ENCODE measurements at regions not wholly inside any gene's neighbourhood (a gene's known extent, or its start where the extent isn't known, plus 50 kb on each side); places are given as distances from the start of the nearest gene placed in this dataset.
"Not testable (repeated sequence)": the region's sequence is repeated elsewhere in the genome, so short reads cannot be mapped to it uniquely, and the experiment has no call there.

DNA sequence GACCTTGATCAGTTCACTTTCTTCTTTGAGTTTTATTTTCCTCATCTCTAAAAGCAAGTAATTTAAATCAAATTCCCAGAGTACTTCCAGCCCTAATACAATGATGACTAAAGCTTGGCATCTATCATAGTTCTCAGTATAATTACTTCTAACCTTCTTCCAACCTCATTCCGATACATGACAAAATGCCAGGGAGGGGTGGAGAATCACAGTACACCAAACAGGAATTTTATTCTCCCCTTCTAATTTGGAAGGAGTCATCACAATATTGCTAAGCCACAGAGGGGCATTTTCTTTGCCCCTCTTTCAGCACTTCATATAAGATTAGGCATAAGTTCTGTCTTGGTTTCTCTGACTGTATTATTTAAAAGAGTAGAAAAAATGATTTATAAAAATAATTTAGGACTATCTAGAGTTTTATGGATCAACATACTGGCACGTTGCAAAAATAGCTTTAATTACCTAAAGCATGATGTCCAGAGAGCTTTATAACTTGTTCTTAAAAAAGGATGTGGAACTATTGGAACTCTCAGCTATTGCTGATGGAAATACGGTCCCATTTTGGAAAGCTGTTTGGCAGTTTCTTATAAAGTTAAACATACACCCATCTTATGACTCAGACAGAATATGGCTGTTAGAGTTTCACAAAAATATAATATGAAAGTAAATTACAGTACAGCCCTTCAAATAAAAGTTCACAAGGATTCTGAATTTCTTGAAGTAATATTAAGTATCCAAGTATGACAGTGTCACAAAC, 86.9 kb upstream of the UBE2E2 start:
- no peak for DNase-seq

DNA sequence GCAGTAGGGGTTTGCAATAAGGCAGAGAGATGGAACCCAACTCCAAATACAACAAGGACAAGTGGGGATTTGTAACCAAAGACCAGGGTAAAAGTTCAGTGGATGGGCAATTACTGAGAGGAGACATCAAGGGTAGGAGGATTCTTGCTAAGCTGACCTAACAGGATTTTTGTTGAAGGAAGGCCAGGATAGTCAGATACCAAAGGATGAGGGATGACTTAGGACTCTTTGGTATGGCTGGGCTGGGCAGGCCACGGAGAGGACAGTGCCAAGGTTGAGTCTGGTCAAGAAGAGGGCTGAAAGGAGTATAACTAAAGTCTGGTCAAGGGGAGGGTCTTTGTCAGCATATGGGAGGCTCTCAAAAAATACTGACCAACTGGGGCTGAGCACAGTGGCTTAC, 85.3 kb upstream of the UBE2E2 start:
- DNase-seq = no peak

GRCh38 chr3:23127196-23127595, 75.9 kb upstream of the UBE2E2 start:
- no peak for DNase-seq

- DNase-seq = no peak
These were observed 74.5 kb upstream of the UBE2E2 start for GRCh38 chr3:23128655-23129054.

DNA sequence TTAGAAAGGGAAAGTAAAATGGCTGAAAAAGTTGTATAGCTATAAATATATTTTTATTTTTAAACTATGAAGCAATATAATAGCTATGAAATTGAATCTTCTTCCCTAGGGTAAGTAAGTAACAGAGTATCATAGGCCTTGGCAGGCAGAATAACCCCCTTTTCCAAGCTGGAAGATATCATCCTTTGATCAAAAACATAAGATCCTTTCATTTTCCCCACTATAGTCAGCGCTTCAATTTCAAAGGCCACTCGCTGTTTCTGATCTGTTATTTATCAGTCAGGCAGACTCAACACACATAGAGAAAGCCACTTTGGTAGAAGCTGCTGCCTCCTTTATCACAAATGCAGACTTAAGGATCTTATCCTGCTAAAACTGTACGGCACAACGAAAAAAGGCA, 74.0 kb upstream of the UBE2E2 start:
- no peak for DNase-seq

- no peak for DNase-seq
These were observed 73.3 kb upstream of the UBE2E2 start for GRCh38 chr3:23129817-23130216.

- no peak for DNase-seq
These were observed 72.7 kb upstream of the UBE2E2 start for GRCh38 chr3:23130406-23130805.

- no peak for DNase-seq
These were observed 67.9 kb upstream of the UBE2E2 start for GRCh38 chr3:23135026-23135785.

- no peak for DNase-seq
These were observed 67.1 kb upstream of the UBE2E2 start for GRCh38 chr3:23136054-23136453.

- not testable (repeated sequence) for DNase-seq
These were observed 59.1 kb upstream of the UBE2E2 start for GRCh38 chr3:23144051-23144450.

GRCh38 chr3:23146163-23146562, 57.0 kb upstream of the UBE2E2 start:
- DNase-seq = no peak

DNA sequence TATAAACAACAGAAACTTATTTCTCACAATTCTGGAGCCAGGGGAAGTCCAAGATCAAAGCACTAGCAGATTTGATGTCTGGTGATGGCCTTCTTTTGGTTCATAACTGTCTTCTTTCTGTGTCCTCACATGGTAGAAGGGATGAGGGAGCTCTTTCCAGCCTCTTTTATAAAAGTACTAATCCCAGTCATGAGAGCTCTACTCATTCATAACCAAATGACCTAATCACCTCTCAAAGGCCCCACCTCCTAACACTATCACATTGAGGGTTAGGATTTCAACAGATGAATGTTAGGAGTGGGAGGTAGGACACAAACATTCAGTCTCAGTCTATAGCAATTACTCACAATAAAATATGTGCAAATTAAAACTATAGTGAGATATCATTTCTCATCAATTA, 50.1 kb upstream of the UBE2E2 start:
- DNase-seq = no peak
